ENCODE measurements at regions not wholly inside any gene's neighbourhood (a gene's known extent, or its start where the extent isn't known, plus 50 kb on each side); places are given as distances from the start of the nearest gene placed in this dataset.

DNA sequence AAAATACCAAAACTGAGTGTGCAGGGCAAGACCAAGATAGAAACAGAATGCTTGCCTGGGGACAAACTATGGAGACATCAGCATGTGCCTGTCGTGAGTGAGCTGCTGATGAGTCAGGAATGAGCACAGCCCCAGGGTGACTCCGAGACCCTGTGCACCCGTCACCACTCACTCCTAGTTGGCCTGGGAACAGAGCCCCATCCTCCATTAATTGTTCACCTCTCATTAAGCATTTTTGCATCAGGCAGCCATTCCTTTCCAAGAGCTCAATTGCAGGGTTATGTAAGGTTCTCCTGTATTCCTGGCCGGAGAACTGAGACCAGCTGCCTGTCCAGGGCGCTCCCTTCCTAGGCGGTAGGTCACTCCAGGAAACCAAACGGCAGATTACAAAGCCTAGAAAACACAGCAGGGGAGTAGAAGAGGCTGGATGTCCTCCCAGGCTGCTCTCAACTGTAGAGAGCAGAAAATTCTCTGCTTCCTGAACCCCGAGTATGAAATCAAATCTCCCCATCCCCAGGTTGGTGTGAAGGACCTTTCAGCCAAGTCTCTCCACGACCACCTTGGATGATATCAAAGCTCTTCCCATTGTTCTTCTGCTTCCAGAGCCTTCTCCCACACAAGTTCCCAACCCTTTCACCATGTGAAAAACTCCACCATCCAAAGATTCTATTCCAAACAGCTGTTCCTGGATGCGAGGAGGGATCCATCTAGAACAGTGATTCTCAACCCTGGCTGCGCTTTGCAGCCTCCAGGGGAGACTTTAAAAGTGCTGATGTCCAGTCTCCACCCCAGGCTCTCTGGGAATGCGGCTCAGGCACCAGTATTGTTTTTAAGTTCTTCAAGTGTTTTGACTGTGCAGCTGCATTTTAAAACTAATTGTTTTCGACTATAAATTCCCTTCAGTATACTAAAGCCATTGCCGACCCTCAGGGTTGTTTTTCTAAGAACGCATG, 532.6 kb upstream of the JARID2 start:
- Histone ChIP-seq H2AK5ac (ENCODE audit: insufficient read length, low read length) (no peak overlapping the region), H3K23ac (ENCODE audit: insufficient read length, low read depth, low read length) (no peak overlapping the region), H3K79me2 (ENCODE audit: insufficient read depth, low read length) (no peaks in the 10 kb centered on the region), H2BK20ac (ENCODE audit: low read depth, low read length, poor library complexity, severe bottlenecking) (no peak overlapping the region), H2AFZ (ENCODE audit: low read length) (no peak overlapping the region), H3T11ph (ENCODE audit: low read length) (no peak overlapping the region), H3K9ac (ENCODE audit: extremely low read depth, insufficient read length, low read length) (no peak overlapping the region), H3K79me1 (ENCODE audit: insufficient read depth, low read depth, low read length, poor library complexity, severe bottlenecking) (no peaks in the 10 kb centered on the region), H4K8ac (replicated peaks; ENCODE audit: insufficient read length, low read depth, low read length) (no peak overlapping the region), H4K91ac (ENCODE audit: insufficient read length, low read depth, low read length) (no peak overlapping the region), H3K9me3 (ENCODE audit: control insufficient read depth, low read depth, low read length) (no peaks in the 10 kb centered on the region), H2BK15ac (ENCODE audit: low read depth, low read length) (no peak overlapping the region), H3K4me1 (ENCODE audit: insufficient read depth, low read length) (no peaks in the 10 kb centered on the region), H2BK12ac (ENCODE audit: insufficient read length, low read depth, low read length) (no peak overlapping the region), H2BK5ac (ENCODE audit: insufficient read length, low read length) (no peak overlapping the region), H3K27ac (ENCODE audit: insufficient read length, low read depth, low read length) (no peak overlapping the region), H4K20me1 (ENCODE audit: control insufficient read depth, insufficient read depth, insufficient read length) (no peaks in the 10 kb centered on the region), H2BK120ac (ENCODE audit: low read depth, low read length, poor library complexity, severe bottlenecking) (no peak overlapping the region), H3K4ac (ENCODE audit: low read depth, low read length) (no peak overlapping the region), H3K18ac (ENCODE audit: insufficient read length, low read depth, low read length) (no peak overlapping the region), H3K14ac (ENCODE audit: insufficient read depth, low read length) (no peak overlapping the region), H3K4me2 (ENCODE audit: insufficient read depth, insufficient read length, low read length) (no peak overlapping the region), H3K56ac (ENCODE audit: insufficient read length, low read depth, low read length) (no peak overlapping the region), H4K5ac (ENCODE audit: insufficient read length, low read depth, low read length) (no peak overlapping the region), H3K23me2 (ENCODE audit: insufficient read length, low read depth, low read length, poor library complexity, severe bottlenecking) (no peaks in the 10 kb centered on the region), H3K27me3 (ENCODE audit: insufficient read depth, low read length) (no peaks in the 10 kb centered on the region)
- no CpG with 5 or more reads among the region's 15 CpGs for WGBS (ENCODE audit: extremely low coverage, insufficient read length, low lambda C conversion rate)
- no peak overlapping the region for H3K4me3 Mint-ChIP-seq
- H3K27me3 Mint-ChIP-seq (ENCODE audit: low read depth): peaks cover 2% of the 10 kb centered on the region
- H3K27ac Mint-ChIP-seq: no peak overlapping the region; a peak in 1 of 7 replicates
- DNase-seq: no peak
- TF ChIP-seq, protein P1, sequence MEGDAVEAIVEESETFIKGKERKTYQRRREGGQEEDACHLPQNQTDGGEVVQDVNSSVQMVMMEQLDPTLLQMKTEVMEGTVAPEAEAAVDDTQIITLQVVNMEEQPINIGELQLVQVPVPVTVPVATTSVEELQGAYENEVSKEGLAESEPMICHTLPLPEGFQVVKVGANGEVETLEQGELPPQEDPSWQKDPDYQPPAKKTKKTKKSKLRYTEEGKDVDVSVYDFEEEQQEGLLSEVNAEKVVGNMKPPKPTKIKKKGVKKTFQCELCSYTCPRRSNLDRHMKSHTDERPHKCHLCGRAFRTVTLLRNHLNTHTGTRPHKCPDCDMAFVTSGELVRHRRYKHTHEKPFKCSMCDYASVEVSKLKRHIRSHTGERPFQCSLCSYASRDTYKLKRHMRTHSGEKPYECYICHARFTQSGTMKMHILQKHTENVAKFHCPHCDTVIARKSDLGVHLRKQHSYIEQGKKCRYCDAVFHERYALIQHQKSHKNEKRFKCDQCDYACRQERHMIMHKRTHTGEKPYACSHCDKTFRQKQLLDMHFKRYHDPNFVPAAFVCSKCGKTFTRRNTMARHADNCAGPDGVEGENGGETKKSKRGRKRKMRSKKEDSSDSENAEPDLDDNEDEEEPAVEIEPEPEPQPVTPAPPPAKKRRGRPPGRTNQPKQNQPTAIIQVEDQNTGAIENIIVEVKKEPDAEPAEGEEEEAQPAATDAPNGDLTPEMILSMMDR (conservative IDR thresholded peaks at IDR 0.05): no peak
- peaks cover 19 to 24% of the 10 kb centered on the region in 2 experiments for H3K4me1 Mint-ChIP-seq
- H3K9me3 Mint-ChIP-seq: peaks cover 5 to 11% of the 10 kb centered on the region in 2 experiments; a peak in 4 of 5 replicates
- peaks cover 0 to 12% (median 6%) of the 10 kb centered on the region in 3 experiments; a peak in 5 of 7 replicates for H3K36me3 Mint-ChIP-seq (ENCODE audit: insufficient read depth in 1 of 3, low read depth in 3 of 3)
